Mammary epithelial cell (primary cell): ENCODE measurements at regions not wholly inside any gene's neighbourhood (a gene's known extent, or its start where the extent isn't known, plus 50 kb on each side); places are given as distances from the start of the nearest gene placed in this dataset.

Experiments
- CTCF ChIP-seq, 2 donors: IDR thresholded peaks in 1 of 2; conservative IDR thresholded peaks in 1 of 2; 2 replicates each; pipeline ENCODE4 v1.5.1; 2011 to 2012; ENCODE audit warnings: inconsistent platforms in 2 of 2, low read length in 2 of 2, mild to moderate bottlenecking in 2 of 2, control low read depth in 1 of 2, low read depth in 1 of 2; ENCODE audit not compliant: insufficient read depth in 1 of 2; ENCODE audit errors: extremely low read depth in 1 of 2
- EZH2 ChIP-seq: IDR thresholded peaks from 2 replicates; pipeline ENCODE4 v1.6.1; 2012; ENCODE audit warnings: low read length, inconsistent platforms, borderline replicate concordance

GRCh38 chr21:32861866-32862265 lies 90.3 kb upstream of the PAXBP1 start:
- TF ChIP-seq EZH2 (no peak), CTCF (conservative IDR thresholded peaks at IDR 0.05 in 1 of 2, IDR thresholded peaks at IDR 0.05 in 1 of 2; ENCODE audit: extremely low read depth in 1 of 2, insufficient read depth in 1 of 2, low read depth in 1 of 2, low read length in 2 of 2) (no peak)
